AG04450 (cell line): ENCODE measurements at regions not wholly inside any gene's neighbourhood (a gene's known extent, or its start where the extent isn't known, plus 50 kb on each side); places are given as distances from the start of the nearest gene placed in this dataset.

Experiments
- CTCF ChIA-PET: fragments of 300-600, 350-600 bp; formaldehyde crosslinking; extraction: SDS; loops from one replicate; lab custom pipeline; 2022; ENCODE audit warnings: antibody characterized with exemption, inconsistent platforms; lab: Charles Lee
- POLR2A ChIA-PET: fragments of 350-600 bp; formaldehyde crosslinking; extraction: SDS; loops from one replicate; lab custom pipeline; 2021; ENCODE audit warnings: antibody characterized with exemption, inconsistent platforms; lab: Yijun Ruan, JAX
- DNase-seq: peaks from one replicate; pipeline ENCODE4 v3.0.0-alpha.2; 2011; ENCODE audit warnings: low read depth, low spot score
- H3K27ac ChIP-seq: one replicate; pipeline ENCODE4 v1.5.1; 2012; ENCODE audit warnings: low read depth, low read length, control low read depth
- H3K27me3 ChIP-seq: one replicate; pipeline ENCODE4 v1.6.0; 2012; ENCODE audit warnings: low read length; ENCODE audit not compliant: control insufficient read depth, insufficient read depth
- H3K4me3 ChIP-seq: 2 replicates; pipeline ENCODE4 v1.5.1; 2011; ENCODE audit warnings: mild to moderate bottlenecking, low read depth, low read length, control low read depth
- H3K9me3 ChIP-seq: 2 replicates; pipeline ENCODE4 v1.5.1; 2012; ENCODE audit warnings: low read length; ENCODE audit not compliant: control insufficient read depth, insufficient read depth
- CTCF ChIP-seq: IDR thresholded peaks from 2 replicates; pipeline ENCODE4 v1.5.1; 2011; ENCODE audit warnings: low read depth, low read length, control low read depth, inconsistent platforms

DNA sequence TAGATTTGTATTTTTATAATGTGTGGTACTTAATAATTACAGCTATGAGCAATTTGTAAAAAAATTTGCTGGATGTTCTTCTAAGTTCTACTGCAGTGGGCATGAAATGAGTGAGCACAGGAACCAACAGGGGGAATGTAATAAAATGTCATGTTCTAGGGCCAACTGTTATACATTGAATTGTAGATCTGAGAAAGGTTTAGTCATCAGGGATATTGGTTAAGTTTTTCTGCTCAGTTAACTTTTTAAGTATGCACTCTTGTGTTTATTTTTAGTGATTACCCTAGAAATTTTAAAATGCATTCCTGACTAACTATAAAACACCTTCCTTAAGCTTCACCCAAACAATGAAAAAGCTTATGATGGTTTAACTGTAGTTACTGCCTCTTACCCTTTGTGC, 101.8 kb downstream of the CAND1 start:
- TF ChIP-seq CTCF, result no peak
- ChIA-PET CTCF (interaction anchor here (0.7 to 2.8 kb wide), 3 partner anchors 12 to 33 kb away, joined by 3 to 11 read pairs (median 5); no protein-coding TSS in a partner anchor), POLR2A (no interaction called here)
- Histone ChIP-seq H3K4me3 (no peak overlapping the region), H3K9me3 (no peaks in the 10 kb centered on the region), H3K27ac (no peak overlapping the region), H3K27me3 (no peaks in the 10 kb centered on the region)
- no peak for DNase-seq

DNA sequence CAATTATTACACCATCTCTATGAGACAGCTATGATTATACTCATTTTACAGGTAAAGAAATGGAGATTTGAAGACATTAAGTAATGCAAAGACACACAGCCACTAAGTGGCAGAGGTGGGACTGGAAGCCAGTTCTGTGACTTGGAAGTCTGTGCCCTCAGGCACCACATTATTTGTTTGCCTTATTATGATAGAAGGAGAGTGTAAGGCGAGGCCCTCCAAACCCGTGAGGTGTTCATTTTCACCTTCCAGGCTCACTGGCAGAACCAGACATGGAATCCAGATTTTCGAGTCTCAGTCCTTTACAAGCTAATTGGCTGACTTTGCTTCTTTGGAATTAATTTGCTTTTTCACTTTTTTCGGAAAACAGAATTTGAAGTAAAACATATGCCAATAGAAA, 107.9 kb downstream of the CAND1 start:
- no peak for TF ChIP-seq CTCF
- POLR2A ChIA-PET, result no interaction called here
- no peak overlapping the region for H3K27ac ChIP-seq
- no peak overlapping the region for H3K4me3 ChIP-seq
- DNase-seq, result no peak
- no peaks in the 10 kb centered on the region for H3K9me3 ChIP-seq
- CTCF ChIA-PET, result no interaction called here
- H3K27me3 ChIP-seq, result peaks cover 4% of the 10 kb centered on the region

GRCh38 chr12:67377541-67377940, 108.4 kb downstream of the CAND1 start:
- Histone ChIP-seq H3K27ac (no peak overlapping the region), H3K9me3 (no peaks in the 10 kb centered on the region), H3K4me3 (no peak overlapping the region), H3K27me3 (peaks cover 4% of the 10 kb centered on the region)
- POLR2A ChIA-PET, result no interaction called here
- TF ChIP-seq CTCF, result no peak
- CTCF ChIA-PET, result no interaction called here
- no peak for DNase-seq

DNA sequence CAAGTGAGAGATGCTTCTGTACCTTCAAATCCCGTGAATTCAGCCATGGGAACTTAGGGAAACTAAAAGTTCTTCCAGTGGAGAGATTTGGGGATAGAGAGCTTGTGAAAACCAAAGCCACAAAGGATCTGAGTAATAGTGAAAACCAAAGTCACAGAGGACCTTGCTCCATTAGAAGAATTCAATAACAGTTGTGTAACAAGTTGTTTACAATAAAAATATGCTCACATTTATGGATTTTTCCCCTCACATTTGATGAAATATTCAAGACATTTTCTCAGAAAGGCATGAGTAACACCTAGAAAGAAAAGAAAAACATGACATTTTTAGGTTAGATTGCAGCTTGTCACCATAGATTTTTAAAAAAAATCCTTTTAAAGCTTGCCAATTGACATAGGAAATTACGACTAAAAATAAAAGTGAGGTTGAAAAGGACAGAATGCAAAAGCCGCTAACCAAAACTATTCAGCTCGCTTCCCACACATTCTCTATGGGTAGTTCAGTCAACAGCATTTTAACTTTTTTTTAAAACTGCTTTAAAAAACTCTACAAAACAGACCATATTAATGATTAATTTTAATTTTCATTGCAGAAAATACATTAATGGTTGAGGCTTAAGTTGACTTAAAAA, 113.2 kb downstream of the CAND1 start:
- Histone ChIP-seq H3K27ac (no peak overlapping the region), H3K27me3 (peaks cover 4% of the 10 kb centered on the region), H3K9me3 (no peaks in the 10 kb centered on the region), H3K4me3 (no peak overlapping the region)
- CTCF ChIA-PET, result interaction anchor here (0.8 kb wide), 2 partner anchors 9 to 560 kb away, joined by 3 read pairs; no protein-coding TSS in a partner anchor
- DNase-seq, result no peak
- POLR2A ChIA-PET, result no interaction called here
- no peak for TF ChIP-seq CTCF

GRCh38 chr12:67386869-67387565, 117.9 kb downstream of the CAND1 start:
- H3K27me3 ChIP-seq, result no peaks in the 10 kb centered on the region
- no peaks in the 10 kb centered on the region for H3K9me3 ChIP-seq
- H3K4me3 ChIP-seq, result no peak overlapping the region
- no peak for DNase-seq
- ChIA-PET CTCF (interaction anchor here (0.7 kb wide), 1 partner anchor 54 kb away, joined by 3 read pairs; no protein-coding TSS in a partner anchor), POLR2A (no interaction called here)
- no peak overlapping the region for H3K27ac ChIP-seq
- TF ChIP-seq CTCF, result no peak
